GM23338 (cell line): ENCODE measurements at regions not wholly inside any gene's neighbourhood (a gene's known extent, or its start where the extent isn't known, plus 50 kb on each side); places are given as distances from the start of the nearest gene placed in this dataset.

Experiments
- ATAC-seq: fragments of 200-7000 bp; cut with Tn5 transposase; 3 replicates; pipeline ENCODE4 v1.9.1; 2020
- DNase-seq: peaks from one replicate; pipeline ENCODE4 v3.0.0-alpha.2; 2015; ENCODE audit warnings: low spot score
- H2AFZ ChIP-seq: fragments of 200-600 bp; sonication (generic); 2 replicates; pipeline ENCODE4 v1.8.0; 2016; ENCODE audit warnings: antibody characterized with exemption, mild to moderate bottlenecking, moderate library complexity
- H3F3A ChIP-seq: fragments of 200-600 bp; sonication (generic); replicated peaks from 2 replicates; pipeline ENCODE4 v1.8.0; 2017; ENCODE audit warnings: antibody characterized with exemption, mixed run types, low read depth
- H3K27ac ChIP-seq: fragments of 200-600 bp; sonication (generic); 2 replicates; pipeline ENCODE4 v1.6.1; 2016; ENCODE audit warnings: low read depth
- H3K27me3 ChIP-seq: fragments of 200-600 bp; sonication (generic); 2 replicates; pipeline ENCODE4 v1.8.0; 2016; ENCODE audit warnings: mild to moderate bottlenecking, mixed run types, moderate library complexity; ENCODE audit not compliant: insufficient read depth
- H3K36me3 ChIP-seq: fragments of 200-600 bp; sonication (generic); 2 replicates; pipeline ENCODE4 v1.8.0; 2016; ENCODE audit warnings: mild to moderate bottlenecking; ENCODE audit not compliant: insufficient read depth
- H3K4me1 ChIP-seq: fragments of 200-600 bp; sonication (generic); 2 replicates; pipeline ENCODE4 v1.8.0; 2016; ENCODE audit warnings: mild to moderate bottlenecking, moderate library complexity; ENCODE audit not compliant: insufficient read depth
- H3K4me2 ChIP-seq: fragments of 200-600 bp; sonication (generic); 2 replicates; pipeline ENCODE4 v1.7.1; 2017; ENCODE audit warnings: mixed run types
- H3K4me3 ChIP-seq: fragments of 200-600 bp; sonication (generic); 2 replicates; pipeline ENCODE4 v1.6.1; 2016; ENCODE audit warnings: mixed run types
- H3K79me2 ChIP-seq: fragments of 200-600 bp; sonication (generic); replicated peaks from 2 replicates; pipeline ENCODE4 v1.8.0; 2017; ENCODE audit warnings: mild to moderate bottlenecking; ENCODE audit not compliant: insufficient read depth
- H3K9me2 ChIP-seq: fragments of 200-600 bp; sonication (generic); 2 replicates; pipeline ENCODE4 v1.8.0; 2017; ENCODE audit not compliant: insufficient read depth
- H4K20me1 ChIP-seq: fragments of 200-600 bp; sonication (generic); replicated peaks from 2 replicates; pipeline ENCODE4 v1.8.0; 2017; ENCODE audit warnings: mild to moderate bottlenecking; ENCODE audit not compliant: insufficient read depth
- H3K27ac Mint-ChIP-seq: 2 replicates; pipeline ENCODE4 v1.8.0; 2020; ENCODE audit warnings: inconsistent platforms, mild to moderate bottlenecking, moderate library complexity, mixed read lengths
- H3K27me3 Mint-ChIP-seq: 3 replicates; pipeline ENCODE4 v1.8.0; 2022; ENCODE audit warnings: low read depth, mild to moderate bottlenecking, moderate library complexity, mixed read lengths, inconsistent platforms; ENCODE audit not compliant: insufficient read depth, poor library complexity
- H3K36me3 Mint-ChIP-seq: 3 replicates; pipeline ENCODE4 v1.8.0; 2021; ENCODE audit warnings: low read depth, mild to moderate bottlenecking, inconsistent platforms, moderate library complexity, mixed read lengths
- H3K4me1 Mint-ChIP-seq: 3 replicates; pipeline ENCODE4 v1.8.0; 2020; ENCODE audit warnings: mild to moderate bottlenecking, inconsistent platforms, mixed read lengths
- H3K4me3 Mint-ChIP-seq: 3 replicates; pipeline ENCODE4 v1.8.0; 2021; ENCODE audit warnings: moderate library complexity, mild to moderate bottlenecking, inconsistent platforms, mixed read lengths
- H3K9me3 Mint-ChIP-seq: 3 replicates; pipeline ENCODE4 v1.8.0; 2020; ENCODE audit warnings: moderate library complexity, mild to moderate bottlenecking, inconsistent platforms, mixed read lengths
- CREB1 ChIP-seq: fragments of 250-450 bp; sonication (Bioruptor Pico); IDR thresholded peaks from 2 replicates; pipeline ENCODE4 v1.5.0; 2020; ENCODE audit warnings: low read depth, mild to moderate bottlenecking, moderate library complexity
- EZH2 ChIP-seq: fragments of 200-600 bp; sonication (generic); IDR thresholded peaks from one replicate; pipeline ENCODE4 v1.8.0; 2017; ENCODE audit warnings: antibody characterized with exemption, mild to moderate bottlenecking, low read depth; ENCODE audit not compliant: unreplicated experiment
- EZH2phosphoT487 ChIP-seq: fragments of 200-600 bp; sonication (generic); IDR thresholded peaks from one replicate; pipeline ENCODE4 v1.8.1; 2018; ENCODE audit warnings: antibody characterized with exemption; ENCODE audit not compliant: unreplicated experiment
- JUNB ChIP-seq: IDR thresholded peaks from one replicate; pipeline ENCODE4 v1.6.1; 2016; ENCODE audit warnings: antibody characterized with exemption; ENCODE audit not compliant: unreplicated experiment
- NANOG ChIP-seq: IDR thresholded peaks from 2 replicates; pipeline ENCODE4 v1.6.1; 2016; ENCODE audit warnings: antibody characterized with exemption, borderline replicate concordance
- POLR2AphosphoS5 ChIP-seq: IDR thresholded peaks from 2 replicates; pipeline ENCODE4 v1.6.1; 2016; ENCODE audit warnings: antibody characterized with exemption, low read depth
- STAT1 ChIP-seq: IDR thresholded peaks from one replicate; pipeline ENCODE4 v1.6.1; 2016; ENCODE audit warnings: antibody characterized with exemption; ENCODE audit not compliant: unreplicated experiment
- ZNF114 ChIP-seq: fragments of 250-450 bp; sonication (Bioruptor Pico); IDR thresholded peaks from 2 replicates; pipeline ENCODE4 v1.5.0; 2020; ENCODE audit warnings: mild to moderate bottlenecking, moderate library complexity
- ZNF331 ChIP-seq: fragments of 250-450 bp; sonication (Bioruptor Pico); IDR thresholded peaks from 2 replicates; pipeline ENCODE4 v1.5.0; 2020; ENCODE audit warnings: low read depth, mild to moderate bottlenecking, moderate library complexity
- TF ChIP-seq, protein P1 (sequence below): IDR thresholded peaks from 2 replicates; pipeline ENCODE4 v1.6.1; 2016; ENCODE audit warnings: antibody characterized with exemption
- TF ChIP-seq, protein P2 (sequence below): fragments of 250-450 bp; sonication (Bioruptor Pico); IDR thresholded peaks from 2 replicates; pipeline ENCODE4 v1.5.0; 2020; ENCODE audit warnings: mild to moderate bottlenecking, moderate library complexity
- TF ChIP-seq, protein P3 (sequence below): IDR thresholded peaks from one replicate; pipeline ENCODE4 v1.6.1; 2018; ENCODE audit warnings: antibody characterized with exemption; ENCODE audit not compliant: unreplicated experiment

DNA sequence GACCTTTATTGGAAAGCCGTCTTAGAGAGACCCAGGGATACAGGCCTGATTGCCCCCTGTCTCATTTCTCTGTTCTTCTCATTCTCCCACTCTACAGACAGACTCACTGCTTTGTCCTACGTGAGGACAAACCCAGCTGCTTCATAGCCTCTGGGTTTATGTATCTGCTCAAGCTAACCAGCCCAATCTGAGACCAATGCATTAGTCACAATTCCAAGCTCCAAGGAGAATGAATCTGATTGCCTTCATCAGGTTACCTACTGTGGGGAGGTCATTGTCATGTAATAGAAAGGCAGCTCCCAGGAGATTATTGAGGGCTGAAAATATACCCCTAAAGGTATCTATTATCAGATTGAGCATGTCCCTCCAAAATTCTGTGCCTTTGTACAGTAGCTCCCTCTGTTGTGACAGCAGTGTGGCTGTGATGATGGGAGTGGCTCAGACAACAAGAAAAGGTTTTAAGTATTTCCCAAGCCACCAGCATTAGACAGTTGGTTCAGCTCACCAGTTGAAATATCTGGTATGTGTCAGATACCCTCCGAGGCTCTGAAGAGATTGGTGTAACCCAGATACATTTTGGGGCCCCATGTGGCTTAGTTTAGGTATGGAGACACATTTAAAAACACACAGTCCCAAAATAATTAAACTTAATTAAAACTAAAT, 123.1 kb upstream of the EEPD1 start (continued):
- TF ChIP-seq, protein P1, sequence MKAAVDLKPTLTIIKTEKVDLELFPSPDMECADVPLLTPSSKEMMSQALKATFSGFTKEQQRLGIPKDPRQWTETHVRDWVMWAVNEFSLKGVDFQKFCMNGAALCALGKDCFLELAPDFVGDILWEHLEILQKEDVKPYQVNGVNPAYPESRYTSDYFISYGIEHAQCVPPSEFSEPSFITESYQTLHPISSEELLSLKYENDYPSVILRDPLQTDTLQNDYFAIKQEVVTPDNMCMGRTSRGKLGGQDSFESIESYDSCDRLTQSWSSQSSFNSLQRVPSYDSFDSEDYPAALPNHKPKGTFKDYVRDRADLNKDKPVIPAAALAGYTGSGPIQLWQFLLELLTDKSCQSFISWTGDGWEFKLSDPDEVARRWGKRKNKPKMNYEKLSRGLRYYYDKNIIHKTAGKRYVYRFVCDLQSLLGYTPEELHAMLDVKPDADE: no peak
- TF ChIP-seq, protein P2, sequence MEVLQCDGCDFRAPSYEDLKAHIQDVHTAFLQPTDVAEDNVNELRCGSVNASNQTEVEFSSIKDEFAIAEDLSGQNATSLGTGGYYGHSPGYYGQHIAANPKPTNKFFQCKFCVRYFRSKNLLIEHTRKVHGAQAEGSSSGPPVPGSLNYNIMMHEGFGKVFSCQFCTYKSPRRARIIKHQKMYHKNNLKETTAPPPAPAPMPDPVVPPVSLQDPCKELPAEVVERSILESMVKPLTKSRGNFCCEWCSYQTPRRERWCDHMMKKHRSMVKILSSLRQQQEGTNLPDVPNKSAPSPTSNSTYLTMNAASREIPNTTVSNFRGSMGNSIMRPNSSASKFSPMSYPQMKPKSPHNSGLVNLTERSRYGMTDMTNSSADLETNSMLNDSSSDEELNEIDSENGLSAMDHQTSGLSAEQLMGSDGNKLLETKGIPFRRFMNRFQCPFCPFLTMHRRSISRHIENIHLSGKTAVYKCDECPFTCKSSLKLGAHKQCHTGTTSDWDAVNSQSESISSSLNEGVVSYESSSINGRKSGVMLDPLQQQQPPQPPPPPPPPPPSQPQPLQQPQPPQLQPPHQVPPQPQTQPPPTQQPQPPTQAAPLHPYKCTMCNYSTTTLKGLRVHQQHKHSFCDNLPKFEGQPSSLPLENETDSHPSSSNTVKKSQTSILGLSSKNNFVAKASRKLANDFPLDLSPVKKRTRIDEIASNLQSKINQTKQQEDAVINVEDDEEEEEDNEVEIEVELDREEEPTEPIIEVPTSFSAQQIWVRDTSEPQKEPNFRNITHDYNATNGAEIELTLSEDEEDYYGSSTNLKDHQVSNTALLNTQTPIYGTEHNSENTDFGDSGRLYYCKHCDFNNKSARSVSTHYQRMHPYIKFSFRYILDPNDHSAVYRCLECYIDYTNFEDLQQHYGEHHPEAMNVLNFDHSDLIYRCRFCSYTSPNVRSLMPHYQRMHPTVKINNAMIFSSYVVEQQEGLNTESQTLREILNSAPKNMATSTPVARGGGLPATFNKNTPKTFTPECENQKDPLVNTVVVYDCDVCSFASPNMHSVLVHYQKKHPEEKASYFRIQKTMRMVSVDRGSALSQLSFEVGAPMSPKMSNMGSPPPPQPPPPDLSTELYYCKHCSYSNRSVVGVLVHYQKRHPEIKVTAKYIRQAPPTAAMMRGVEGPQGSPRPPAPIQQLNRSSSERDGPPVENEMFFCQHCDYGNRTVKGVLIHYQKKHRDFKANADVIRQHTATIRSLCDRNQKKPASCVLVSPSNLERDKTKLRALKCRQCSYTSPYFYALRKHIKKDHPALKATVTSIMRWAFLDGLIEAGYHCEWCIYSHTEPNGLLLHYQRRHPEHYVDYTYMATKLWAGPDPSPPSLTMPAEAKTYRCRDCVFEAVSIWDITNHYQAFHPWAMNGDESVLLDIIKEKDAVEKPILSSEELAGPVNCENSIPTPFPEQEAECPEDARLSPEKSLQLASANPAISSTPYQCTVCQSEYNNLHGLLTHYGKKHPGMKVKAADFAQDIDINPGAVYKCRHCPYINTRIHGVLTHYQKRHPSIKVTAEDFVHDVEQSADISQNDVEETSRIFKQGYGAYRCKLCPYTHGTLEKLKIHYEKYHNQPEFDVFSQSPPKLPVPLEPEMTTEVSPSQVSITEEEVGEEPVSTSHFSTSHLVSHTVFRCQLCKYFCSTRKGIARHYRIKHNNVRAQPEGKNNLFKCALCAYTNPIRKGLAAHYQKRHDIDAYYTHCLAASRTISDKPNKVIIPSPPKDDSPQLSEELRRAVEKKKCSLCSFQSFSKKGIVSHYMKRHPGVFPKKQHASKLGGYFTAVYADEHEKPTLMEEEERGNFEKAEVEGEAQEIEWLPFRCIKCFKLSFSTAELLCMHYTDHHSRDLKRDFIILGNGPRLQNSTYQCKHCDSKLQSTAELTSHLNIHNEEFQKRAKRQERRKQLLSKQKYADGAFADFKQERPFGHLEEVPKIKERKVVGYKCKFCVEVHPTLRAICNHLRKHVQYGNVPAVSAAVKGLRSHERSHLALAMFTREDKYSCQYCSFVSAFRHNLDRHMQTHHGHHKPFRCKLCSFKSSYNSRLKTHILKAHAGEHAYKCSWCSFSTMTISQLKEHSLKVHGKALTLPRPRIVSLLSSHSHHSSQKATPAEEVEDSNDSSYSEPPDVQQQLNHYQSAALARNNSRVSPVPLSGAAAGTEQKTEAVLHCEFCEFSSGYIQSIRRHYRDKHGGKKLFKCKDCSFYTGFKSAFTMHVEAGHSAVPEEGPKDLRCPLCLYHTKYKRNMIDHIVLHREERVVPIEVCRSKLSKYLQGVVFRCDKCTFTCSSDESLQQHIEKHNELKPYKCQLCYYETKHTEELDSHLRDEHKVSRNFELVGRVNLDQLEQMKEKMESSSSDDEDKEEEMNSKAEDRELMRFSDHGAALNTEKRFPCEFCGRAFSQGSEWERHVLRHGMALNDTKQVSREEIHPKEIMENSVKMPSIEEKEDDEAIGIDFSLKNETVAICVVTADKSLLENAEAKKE (CRISPR knock-in tag): no peak
- TF ChIP-seq CREB1 (CRISPR knock-in tag): no peak

DNA sequence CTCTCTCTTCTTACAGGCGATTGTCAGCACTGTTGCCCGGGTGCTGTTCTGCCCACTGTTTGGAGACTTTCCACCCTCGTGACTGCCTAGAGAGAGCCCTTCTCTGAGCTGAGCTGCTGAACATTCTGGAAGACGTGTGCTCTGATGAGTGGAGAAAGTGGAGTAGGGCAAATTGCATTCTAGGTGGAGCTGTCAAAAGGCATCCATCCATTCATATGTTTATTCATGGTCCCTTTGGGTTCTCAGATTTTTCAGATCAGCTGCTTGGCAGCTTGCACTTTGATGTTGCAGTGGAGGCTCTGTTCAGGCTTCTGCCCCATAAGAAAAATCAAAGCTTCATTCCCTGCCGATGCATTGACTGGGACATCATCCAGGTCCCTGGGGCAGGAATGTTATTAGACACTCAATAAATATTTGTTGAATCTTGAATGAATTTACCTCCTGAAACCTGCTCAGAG, 120.7 kb upstream of the EEPD1 start:
- no peaks in the 10 kb centered on the region for H4K20me1 ChIP-seq
- no peaks in the 10 kb centered on the region for H3K9me2 ChIP-seq
- no peak overlapping the region for H3K27ac ChIP-seq
- H3K9me3 Mint-ChIP-seq: peaks cover 2% of the 10 kb centered on the region; the same call in 2 of the 3 replicates
- no peak overlapping the region for H3K4me2 ChIP-seq
- no peak overlapping the region for H2AFZ ChIP-seq
- peaks cover 6% of the 10 kb centered on the region for H3K27me3 Mint-ChIP-seq
- no peak overlapping the region for H3K27ac Mint-ChIP-seq
- no peaks in the 10 kb centered on the region for H3K4me1 ChIP-seq
- ATAC-seq: no peak
- no peaks in the 10 kb centered on the region for H3F3A ChIP-seq
- H3K27me3 ChIP-seq: no peaks in the 10 kb centered on the region
- no peak overlapping the region for H3K4me3 ChIP-seq
- no peaks in the 10 kb centered on the region for H3K79me2 ChIP-seq
- peaks cover 5% of the 10 kb centered on the region for H3K4me1 Mint-ChIP-seq
- H3K4me3 Mint-ChIP-seq: no peak overlapping the region
- no peak for DNase-seq
- H3K36me3 Mint-ChIP-seq: no peaks in the 10 kb centered on the region
- no peaks in the 10 kb centered on the region for H3K36me3 ChIP-seq
- TF ChIP-seq, protein P3, sequence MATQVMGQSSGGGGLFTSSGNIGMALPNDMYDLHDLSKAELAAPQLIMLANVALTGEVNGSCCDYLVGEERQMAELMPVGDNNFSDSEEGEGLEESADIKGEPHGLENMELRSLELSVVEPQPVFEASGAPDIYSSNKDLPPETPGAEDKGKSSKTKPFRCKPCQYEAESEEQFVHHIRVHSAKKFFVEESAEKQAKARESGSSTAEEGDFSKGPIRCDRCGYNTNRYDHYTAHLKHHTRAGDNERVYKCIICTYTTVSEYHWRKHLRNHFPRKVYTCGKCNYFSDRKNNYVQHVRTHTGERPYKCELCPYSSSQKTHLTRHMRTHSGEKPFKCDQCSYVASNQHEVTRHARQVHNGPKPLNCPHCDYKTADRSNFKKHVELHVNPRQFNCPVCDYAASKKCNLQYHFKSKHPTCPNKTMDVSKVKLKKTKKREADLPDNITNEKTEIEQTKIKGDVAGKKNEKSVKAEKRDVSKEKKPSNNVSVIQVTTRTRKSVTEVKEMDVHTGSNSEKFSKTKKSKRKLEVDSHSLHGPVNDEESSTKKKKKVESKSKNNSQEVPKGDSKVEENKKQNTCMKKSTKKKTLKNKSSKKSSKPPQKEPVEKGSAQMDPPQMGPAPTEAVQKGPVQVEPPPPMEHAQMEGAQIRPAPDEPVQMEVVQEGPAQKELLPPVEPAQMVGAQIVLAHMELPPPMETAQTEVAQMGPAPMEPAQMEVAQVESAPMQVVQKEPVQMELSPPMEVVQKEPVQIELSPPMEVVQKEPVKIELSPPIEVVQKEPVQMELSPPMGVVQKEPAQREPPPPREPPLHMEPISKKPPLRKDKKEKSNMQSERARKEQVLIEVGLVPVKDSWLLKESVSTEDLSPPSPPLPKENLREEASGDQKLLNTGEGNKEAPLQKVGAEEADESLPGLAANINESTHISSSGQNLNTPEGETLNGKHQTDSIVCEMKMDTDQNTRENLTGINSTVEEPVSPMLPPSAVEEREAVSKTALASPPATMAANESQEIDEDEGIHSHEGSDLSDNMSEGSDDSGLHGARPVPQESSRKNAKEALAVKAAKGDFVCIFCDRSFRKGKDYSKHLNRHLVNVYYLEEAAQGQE: no peak
- TF ChIP-seq STAT1: no peak
- no peak for TF ChIP-seq EZH2phosphoT487
- TF ChIP-seq EZH2: no peak
- no peak for TF ChIP-seq JUNB
- TF ChIP-seq, protein P1: no peak
- TF ChIP-seq ZNF331: no peak
- TF ChIP-seq ZNF114 (CRISPR knock-in tag): no peak
- TF ChIP-seq NANOG: no peak
- TF ChIP-seq POLR2AphosphoS5: no peak
